GM18519 (cell line): ENCODE measurements at regions not wholly inside any gene's neighbourhood (a gene's known extent, or its start where the extent isn't known, plus 50 kb on each side); places are given as distances from the start of the nearest gene placed in this dataset.
"Not testable (repeated sequence)": the region's sequence is repeated elsewhere in the genome, so short reads cannot be mapped to it uniquely, and the experiment has no call there.

Experiments
- ATAC-seq: cut with Tn5 transposase; IDR thresholded peaks from one replicate; pipeline ENCODE4 v1.9.1; 2021; ENCODE audit warnings: mild to moderate bottlenecking, moderate library complexity; ENCODE audit not compliant: unreplicated experiment, low FRiP score

GRCh38 chr13:82506805-82507414 lies 1375.4 kb downstream of the SLITRK1 start:
- ATAC-seq = no peak

- no peak for ATAC-seq
Measured at GRCh38 chr13:82501834-82502233, 1380.4 kb downstream of the SLITRK1 start.

DNA sequence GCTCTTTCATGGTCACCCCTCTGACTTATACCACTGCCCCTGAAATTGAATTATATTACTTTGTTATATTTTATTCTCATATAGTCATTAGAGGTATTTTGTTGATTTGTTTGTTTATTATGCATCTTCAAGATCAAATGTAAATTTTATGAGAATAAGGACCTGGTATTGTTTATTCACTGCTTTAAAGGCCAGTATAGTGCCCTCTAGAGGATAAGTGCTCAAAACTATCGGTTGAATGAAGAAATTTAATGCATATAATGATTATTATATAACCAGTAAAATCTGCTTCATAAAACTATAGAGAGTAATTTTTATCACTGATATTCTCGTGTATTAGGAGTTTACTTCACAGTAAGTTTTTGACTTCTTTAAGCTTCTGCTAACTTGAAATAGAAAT lies 1401.9 kb downstream of the SLITRK1 start:
- ATAC-seq = no peak

DNA sequence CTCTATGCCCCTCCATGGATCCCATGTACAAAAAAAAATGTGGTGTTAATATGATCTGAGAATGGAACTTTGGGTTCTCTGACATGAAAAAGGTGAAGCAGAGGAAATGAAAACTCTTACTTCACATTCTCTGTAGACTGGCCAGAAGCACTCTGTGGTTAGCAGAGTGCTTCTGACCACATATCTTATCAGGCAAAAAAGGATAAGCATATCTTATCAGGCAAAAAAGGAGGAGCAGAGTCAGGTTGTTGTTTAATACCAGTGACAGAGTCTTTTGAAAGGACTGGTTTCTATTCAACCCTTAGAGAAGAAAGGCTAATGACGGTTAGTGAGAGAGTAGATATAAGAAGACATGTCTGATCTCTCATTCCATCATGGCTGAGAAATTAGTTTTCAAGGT lies 1404.8 kb downstream of the SLITRK1 start:
- ATAC-seq = no peak

DNA sequence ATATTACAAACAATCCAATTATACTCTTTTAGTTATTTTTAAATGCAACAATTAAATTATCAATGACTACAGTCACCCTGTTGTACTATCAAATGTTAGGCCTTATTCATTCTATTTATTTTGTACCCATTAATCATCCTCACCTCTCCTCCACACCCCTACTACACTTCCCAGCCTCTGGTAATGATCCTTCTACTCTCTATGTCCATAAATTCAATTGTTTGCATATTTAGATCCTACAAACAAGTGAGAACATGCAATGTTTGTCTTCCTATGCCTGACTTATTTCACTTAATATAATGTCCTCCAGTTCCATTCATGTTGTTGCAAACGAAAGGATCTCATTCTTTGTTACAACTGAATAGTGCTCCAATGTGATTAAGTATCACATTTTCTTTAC lies 1414.6 kb downstream of the SLITRK1 start:
- ATAC-seq = no peak

GRCh38 chr13:82459575-82459974 lies 1422.7 kb downstream of the SLITRK1 start:
- ATAC-seq = not testable (repeated sequence)

GRCh38 chr13:82458169-82458568 lies 1424.1 kb downstream of the SLITRK1 start:
- ATAC-seq = no peak

DNA sequence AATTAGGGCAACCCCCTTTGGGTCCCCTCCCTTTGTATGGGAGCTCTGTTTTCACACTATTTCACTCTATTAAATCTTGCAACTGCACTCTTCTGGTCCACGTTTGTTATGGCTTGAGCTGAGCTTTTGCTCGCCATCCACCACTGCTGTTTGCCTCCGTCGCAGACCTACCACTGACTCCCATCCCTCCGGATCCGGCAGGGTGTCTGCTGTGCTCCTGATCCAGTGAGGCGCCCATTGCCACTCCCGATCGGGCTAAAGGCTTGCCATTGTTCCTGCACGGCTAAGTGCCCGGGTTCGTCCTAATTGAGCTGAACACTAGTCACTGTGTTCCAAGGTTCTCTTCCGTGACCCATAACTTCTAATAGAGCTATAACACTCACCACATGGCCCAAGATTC lies 1424.7 kb downstream of the SLITRK1 start:
- not testable (repeated sequence) for ATAC-seq

- no peak for ATAC-seq
Measured at GRCh38 chr13:82447416-82448077, 1434.7 kb downstream of the SLITRK1 start.

DNA sequence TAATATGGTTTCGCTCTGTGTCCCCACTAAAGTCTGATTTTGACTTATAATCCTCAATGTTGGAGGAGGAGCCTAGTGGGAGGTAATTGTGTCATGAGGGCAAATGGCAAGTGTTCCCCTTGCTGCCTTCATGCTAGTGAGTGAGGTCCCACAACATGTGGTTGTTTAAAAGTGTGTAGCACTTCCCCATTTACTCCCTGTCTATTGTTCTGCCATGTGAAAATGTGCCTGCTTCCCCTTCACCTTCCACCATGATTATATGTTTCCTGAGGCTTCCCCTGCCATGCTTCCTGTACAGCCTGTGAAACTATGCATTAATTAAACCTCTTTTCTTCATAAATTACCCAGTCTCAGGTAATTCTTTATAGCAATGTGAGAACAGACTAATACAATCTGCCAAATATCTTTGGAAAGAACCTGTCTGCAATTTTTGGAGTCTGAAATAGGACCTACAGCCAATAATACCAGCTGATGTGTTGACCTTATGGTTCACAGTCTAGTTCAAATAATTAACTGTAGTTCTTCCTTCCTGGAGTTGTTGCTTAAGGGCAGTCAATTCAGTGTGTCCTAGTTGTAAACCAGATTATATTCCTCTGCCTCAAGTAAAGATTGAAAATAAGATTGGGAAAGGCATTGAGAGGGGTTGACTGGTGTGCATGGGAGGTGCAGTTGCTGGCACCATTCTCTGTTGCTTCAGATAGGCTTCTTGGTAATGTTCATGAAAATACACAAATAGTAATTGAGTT lies 1442.9 kb downstream of the SLITRK1 start:
- ATAC-seq = no peak

GRCh38 chr13:82438320-82438719 lies 1444.0 kb downstream of the SLITRK1 start:
- no peak for ATAC-seq

- no peak for ATAC-seq
Measured at GRCh38 chr13:82436099-82436585, 1446.1 kb downstream of the SLITRK1 start.

GRCh38 chr13:82432949-82433348 lies 1449.3 kb downstream of the SLITRK1 start:
- ATAC-seq = no peak

DNA sequence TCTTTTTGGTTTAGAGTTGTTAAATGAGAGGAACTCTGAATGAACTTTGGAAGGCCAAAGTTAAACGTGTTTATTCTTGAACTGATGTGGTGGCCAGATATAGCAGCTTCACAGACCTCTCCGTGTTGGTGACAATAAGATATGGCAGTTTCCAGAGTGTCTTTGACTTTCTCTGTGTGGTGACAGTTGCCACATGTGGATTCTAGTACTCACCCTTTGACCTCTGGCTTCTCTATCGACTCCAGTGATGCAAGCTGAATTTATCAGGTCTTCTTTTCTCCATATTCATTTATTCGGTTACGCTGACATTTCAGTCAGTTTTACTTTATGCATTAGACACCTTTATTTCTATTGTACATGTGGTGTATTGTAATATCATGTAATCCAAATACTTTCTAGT lies 1469.5 kb downstream of the SLITRK1 start:
- ATAC-seq = no peak

GRCh38 chr13:82407321-82407720 lies 1475.0 kb downstream of the SLITRK1 start:
- no peak for ATAC-seq

DNA sequence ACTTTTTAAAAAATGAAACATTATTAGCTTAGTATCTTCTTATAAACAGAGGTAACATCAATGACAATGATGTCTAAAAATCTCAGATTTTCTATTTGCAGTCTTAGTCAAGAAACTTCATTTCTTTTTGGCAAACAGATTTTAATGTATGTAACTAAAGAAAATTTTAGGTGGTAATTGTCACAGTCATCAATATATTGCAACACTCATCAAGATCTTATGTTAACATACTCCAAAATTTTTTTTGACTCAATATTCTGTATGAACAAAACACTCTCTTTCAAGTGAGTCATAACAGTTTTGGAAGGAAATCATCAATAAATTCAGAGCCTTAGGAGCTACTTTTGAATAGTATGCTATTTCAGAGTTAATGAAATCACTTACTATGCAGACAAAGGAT lies 1507.6 kb downstream of the SLITRK1 start:
- ATAC-seq = no peak

GRCh38 chr13:82370316-82370715 lies 1512.0 kb downstream of the SLITRK1 start:
- ATAC-seq = no peak

- ATAC-seq = no peak
Measured at GRCh38 chr13:82364525-82364924, 1517.7 kb downstream of the SLITRK1 start.

DNA sequence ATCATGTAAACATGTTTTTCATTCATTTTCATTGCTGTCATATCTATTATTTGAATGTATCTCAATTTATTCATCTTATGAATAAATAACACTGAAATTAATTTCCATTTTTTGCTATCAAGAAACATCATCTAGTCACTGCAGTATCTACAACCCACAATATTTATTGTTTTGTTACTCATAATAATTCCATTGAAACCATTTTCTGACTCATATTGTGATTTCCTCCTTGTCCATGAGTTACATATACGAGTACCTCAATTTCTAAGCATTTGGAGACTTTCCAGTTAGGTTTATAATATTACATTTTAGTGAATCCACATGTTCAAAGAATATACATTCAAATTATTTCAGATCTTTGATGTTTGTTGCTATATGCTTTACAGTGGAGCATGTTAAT lies 1524.0 kb downstream of the SLITRK1 start:
- ATAC-seq = no peak

DNA sequence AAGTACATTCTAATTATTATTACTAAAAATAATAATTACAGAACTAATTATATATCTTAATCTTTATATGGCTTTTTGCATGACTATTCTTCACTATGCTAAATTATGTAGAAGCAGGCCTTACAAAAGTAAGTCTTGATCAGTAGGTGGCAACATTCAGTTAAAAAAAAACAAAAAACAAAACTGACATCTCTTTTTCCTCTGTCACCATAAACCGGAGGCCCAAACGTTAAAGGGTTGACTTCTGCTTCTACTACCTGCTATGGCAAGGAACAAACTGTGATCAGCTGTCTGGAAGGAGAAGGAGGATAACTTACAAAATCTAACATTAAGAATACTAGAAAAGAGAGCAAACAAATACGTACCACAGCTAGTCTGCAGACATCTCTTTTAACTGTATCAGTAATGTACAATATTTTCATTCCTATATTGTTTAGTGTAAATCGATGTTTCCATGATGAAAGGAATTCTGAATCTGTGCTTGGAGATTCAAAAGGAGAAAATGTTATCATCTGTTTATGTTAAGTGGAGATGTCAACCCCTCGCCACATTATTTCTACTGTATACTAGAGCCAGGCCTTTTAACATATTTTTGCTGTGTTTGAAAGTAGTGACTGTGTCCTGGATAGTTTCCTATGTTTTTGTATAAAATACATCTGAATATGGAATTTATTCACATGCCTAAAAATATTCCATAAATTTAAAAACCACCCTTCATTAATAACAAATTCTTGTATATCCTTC lies 1525.4 kb downstream of the SLITRK1 start:
- no peak for ATAC-seq

DNA sequence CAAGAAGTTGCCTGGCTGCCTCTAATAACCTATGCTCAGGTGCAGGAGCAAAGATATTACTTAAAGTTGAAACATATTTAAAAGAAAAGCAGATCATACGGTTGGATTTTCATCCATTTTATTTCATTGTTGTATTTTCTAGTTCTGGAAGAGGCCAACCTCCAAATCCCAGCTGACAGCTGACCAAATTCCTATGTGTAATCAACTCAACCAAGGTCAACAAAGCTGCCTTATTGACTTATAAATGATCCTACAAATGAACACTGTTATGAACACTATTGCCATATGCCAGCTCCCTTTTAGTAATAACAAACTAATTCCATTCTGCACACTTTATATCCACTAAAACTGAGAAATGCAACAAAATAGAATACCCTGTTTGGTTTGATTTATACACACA lies 1537.4 kb downstream of the SLITRK1 start:
- ATAC-seq = no peak
